ENCODE measurements at regions not wholly inside any gene's neighbourhood (a gene's known extent, or its start where the extent isn't known, plus 50 kb on each side); places are given as distances from the start of the nearest gene placed in this dataset.

DNA sequence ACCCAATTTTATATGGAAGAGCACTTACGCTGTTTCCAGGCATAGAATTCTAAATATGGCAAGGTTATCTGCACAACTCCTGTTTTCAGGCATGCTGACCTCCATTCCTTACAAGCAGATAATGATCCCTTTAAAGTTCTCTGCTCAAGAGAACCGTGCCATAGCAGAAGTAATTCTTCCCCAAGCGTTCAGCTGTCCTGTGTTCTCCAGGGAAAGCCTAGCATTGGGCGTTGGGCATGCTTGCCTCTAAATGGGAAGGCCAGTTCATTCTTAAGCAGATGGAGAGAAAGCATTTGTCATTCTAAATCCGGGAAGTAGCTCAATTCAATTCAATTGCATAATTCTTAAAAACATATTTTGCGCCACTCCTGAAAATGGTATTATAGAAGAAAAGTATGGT lies 55.7 kb upstream of the EML4 start:
- TF ChIP-seq EZH2 (IDR thresholded peaks at IDR 0.05; ENCODE audit: low read depth): no peak
- no peak for TF ChIP-seq CTCF (conservative IDR thresholded peaks at IDR 0.05)
